ENCODE measurements at regions not wholly inside any gene's neighbourhood (a gene's known extent, or its start where the extent isn't known, plus 50 kb on each side); places are given as distances from the start of the nearest gene placed in this dataset.

DNA sequence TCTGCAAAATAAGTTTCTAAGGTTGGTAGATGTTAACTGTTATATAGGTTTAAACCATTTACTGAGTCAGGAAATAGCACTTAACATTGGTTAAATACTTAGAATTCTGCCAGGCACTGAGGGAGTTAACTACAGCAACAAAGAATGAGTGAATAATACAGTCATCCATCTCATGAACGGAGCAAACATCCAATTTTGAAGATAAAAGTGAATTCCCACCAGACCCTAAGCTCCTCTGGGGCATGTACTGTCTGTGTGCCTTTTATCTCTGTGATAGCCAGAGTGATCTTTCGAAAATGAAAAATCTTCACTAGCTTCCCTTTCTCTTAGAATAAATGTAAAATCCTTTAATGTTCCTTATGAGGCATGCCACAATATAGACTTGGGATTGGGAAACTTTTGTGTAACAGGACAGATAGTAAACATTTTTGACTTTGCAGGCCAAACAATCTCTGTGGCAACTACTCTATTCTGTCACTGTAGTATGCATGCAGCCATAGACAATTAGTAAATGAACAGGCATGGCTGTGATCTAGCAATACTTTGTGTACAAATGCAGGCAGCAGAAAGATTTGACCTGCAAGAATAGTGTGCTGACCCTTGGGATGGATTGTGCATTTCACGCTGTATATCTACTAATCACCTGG lies 294.5 kb upstream of the LMCD1 start:
- Histone ChIP-seq H3K9ac (ENCODE audit: low read depth in 1 of 2, low read length in 2 of 2) (no peak overlapping the region), H3K4me3 (ENCODE audit: low read depth in 1 of 3, low read length in 3 of 3) (no peak overlapping the region), H3K36me3 (ENCODE audit: control insufficient read depth in 4 of 4, insufficient read depth in 3 of 4, low read depth in 1 of 4, low read length in 3 of 4) (no peaks in the 10 kb centered on the region), H3K4me1 (ENCODE audit: control insufficient read depth in 4 of 4, insufficient read depth in 4 of 4, low read length in 3 of 4) (no peaks in the 10 kb centered on the region), H3K27me3 (ENCODE audit: control insufficient read depth in 4 of 4, insufficient read depth in 4 of 4, low read length in 3 of 4) (no peaks in the 10 kb centered on the region), H3K9me3 (ENCODE audit: control insufficient read depth in 4 of 4, low read length in 3 of 4) (no peaks in the 10 kb centered on the region), H3K27ac (ENCODE audit: low read depth in 1 of 2, low read length in 2 of 2) (no peak overlapping the region)
- TF ChIP-seq GABPA (IDR thresholded peaks at IDR 0.05 in 1 of 2, conservative IDR thresholded peaks at IDR 0.05 in 1 of 2) (no peak), RAD21 (IDR thresholded peaks at IDR 0.05) (no peak), FOXA1 (IDR thresholded peaks at IDR 0.05) (no peak), NR2F2 (IDR thresholded peaks at IDR 0.05) (no peak), JUND (IDR thresholded peaks at IDR 0.05) (no peak), SP1 (IDR thresholded peaks at IDR 0.05) (no peak), RXRA (IDR thresholded peaks at IDR 0.05) (no peak), EGR1 (IDR thresholded peaks at IDR 0.05; ENCODE audit: low read depth in 2 of 2) (no peak), YY1 (IDR thresholded peaks at IDR 0.05) (no peak), HNF4G (IDR thresholded peaks at IDR 0.05) (no peak), HNF4A (conservative IDR thresholded peaks at IDR 0.05) (no peak), FOXA2 (IDR thresholded peaks at IDR 0.05) (no peak), TAF1 (conservative IDR thresholded peaks at IDR 0.05) (no peak)
- TF ChIP-seq, protein P1, sequence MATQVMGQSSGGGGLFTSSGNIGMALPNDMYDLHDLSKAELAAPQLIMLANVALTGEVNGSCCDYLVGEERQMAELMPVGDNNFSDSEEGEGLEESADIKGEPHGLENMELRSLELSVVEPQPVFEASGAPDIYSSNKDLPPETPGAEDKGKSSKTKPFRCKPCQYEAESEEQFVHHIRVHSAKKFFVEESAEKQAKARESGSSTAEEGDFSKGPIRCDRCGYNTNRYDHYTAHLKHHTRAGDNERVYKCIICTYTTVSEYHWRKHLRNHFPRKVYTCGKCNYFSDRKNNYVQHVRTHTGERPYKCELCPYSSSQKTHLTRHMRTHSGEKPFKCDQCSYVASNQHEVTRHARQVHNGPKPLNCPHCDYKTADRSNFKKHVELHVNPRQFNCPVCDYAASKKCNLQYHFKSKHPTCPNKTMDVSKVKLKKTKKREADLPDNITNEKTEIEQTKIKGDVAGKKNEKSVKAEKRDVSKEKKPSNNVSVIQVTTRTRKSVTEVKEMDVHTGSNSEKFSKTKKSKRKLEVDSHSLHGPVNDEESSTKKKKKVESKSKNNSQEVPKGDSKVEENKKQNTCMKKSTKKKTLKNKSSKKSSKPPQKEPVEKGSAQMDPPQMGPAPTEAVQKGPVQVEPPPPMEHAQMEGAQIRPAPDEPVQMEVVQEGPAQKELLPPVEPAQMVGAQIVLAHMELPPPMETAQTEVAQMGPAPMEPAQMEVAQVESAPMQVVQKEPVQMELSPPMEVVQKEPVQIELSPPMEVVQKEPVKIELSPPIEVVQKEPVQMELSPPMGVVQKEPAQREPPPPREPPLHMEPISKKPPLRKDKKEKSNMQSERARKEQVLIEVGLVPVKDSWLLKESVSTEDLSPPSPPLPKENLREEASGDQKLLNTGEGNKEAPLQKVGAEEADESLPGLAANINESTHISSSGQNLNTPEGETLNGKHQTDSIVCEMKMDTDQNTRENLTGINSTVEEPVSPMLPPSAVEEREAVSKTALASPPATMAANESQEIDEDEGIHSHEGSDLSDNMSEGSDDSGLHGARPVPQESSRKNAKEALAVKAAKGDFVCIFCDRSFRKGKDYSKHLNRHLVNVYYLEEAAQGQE (IDR thresholded peaks at IDR 0.05) = no peak
- TF ChIP-seq, protein P2, sequence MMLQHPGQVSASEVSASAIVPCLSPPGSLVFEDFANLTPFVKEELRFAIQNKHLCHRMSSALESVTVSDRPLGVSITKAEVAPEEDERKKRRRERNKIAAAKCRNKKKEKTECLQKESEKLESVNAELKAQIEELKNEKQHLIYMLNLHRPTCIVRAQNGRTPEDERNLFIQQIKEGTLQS (IDR thresholded peaks at IDR 0.05) = no peak
- TF ChIP-seq, protein P3, sequence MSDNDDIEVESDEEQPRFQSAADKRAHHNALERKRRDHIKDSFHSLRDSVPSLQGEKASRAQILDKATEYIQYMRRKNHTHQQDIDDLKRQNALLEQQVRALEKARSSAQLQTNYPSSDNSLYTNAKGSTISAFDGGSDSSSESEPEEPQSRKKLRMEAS (IDR thresholded peaks at IDR 0.05) = no peak
- TF ChIP-seq, protein P4, sequence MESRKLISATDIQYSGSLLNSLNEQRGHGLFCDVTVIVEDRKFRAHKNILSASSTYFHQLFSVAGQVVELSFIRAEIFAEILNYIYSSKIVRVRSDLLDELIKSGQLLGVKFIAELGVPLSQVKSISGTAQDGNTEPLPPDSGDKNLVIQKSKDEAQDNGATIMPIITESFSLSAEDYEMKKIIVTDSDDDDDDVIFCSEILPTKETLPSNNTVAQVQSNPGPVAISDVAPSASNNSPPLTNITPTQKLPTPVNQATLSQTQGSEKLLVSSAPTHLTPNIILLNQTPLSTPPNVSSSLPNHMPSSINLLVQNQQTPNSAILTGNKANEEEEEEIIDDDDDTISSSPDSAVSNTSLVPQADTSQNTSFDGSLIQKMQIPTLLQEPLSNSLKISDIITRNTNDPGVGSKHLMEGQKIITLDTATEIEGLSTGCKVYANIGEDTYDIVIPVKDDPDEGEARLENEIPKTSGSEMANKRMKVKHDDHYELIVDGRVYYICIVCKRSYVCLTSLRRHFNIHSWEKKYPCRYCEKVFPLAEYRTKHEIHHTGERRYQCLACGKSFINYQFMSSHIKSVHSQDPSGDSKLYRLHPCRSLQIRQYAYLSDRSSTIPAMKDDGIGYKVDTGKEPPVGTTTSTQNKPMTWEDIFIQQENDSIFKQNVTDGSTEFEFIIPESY (IDR thresholded peaks at IDR 0.05) = no peak
- TF ChIP-seq, protein P5, sequence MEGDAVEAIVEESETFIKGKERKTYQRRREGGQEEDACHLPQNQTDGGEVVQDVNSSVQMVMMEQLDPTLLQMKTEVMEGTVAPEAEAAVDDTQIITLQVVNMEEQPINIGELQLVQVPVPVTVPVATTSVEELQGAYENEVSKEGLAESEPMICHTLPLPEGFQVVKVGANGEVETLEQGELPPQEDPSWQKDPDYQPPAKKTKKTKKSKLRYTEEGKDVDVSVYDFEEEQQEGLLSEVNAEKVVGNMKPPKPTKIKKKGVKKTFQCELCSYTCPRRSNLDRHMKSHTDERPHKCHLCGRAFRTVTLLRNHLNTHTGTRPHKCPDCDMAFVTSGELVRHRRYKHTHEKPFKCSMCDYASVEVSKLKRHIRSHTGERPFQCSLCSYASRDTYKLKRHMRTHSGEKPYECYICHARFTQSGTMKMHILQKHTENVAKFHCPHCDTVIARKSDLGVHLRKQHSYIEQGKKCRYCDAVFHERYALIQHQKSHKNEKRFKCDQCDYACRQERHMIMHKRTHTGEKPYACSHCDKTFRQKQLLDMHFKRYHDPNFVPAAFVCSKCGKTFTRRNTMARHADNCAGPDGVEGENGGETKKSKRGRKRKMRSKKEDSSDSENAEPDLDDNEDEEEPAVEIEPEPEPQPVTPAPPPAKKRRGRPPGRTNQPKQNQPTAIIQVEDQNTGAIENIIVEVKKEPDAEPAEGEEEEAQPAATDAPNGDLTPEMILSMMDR (IDR thresholded peaks at IDR 0.05; ENCODE audit: low read depth, low read length, missing input control) = no peak
- no peak for DNase-seq (ENCODE audit: low spot score)
- 77% methylated on average over 3 of the region's 3 CpGs for WGBS
